ENCODE measurements at regions not wholly inside any gene's neighbourhood (a gene's known extent, or its start where the extent isn't known, plus 50 kb on each side); places are given as distances from the start of the nearest gene placed in this dataset.

DNA sequence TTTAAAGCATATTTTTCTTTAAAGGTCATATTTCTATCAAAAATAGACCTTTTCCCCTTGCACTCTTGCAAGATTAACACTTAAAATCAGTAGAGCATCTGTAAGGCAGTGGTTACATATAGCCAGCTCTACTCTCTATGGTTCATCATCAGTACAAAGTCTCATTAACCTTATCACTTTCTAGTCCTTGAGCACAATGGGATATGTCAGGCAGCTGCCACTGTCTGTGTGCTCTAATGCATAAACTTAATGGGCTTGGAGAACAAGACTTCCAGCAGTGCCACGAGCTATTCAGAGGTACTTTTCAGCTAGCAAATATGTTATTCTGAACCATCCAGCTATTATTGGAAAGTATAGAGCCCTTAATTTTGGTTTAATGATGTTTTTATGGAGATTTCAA is 393.7 kb downstream of the GASK1B start:
- CTCF ChIA-PET: no interaction called here
- H3K27me3 Mint-ChIP-seq: no peaks in the 10 kb centered on the region
- H3K36me3 Mint-ChIP-seq (ENCODE audit: low read depth): no peaks in the 10 kb centered on the region
- H3K4me3 Mint-ChIP-seq: no peak overlapping the region
- POLR2A ChIA-PET: no interaction called here
- H3K4me1 Mint-ChIP-seq: no peaks in the 10 kb centered on the region
- H3K9me3 Mint-ChIP-seq: peaks cover 6% of the 10 kb centered on the region
- no peak for DNase-seq
- H3K27ac Mint-ChIP-seq: no peak overlapping the region

DNA sequence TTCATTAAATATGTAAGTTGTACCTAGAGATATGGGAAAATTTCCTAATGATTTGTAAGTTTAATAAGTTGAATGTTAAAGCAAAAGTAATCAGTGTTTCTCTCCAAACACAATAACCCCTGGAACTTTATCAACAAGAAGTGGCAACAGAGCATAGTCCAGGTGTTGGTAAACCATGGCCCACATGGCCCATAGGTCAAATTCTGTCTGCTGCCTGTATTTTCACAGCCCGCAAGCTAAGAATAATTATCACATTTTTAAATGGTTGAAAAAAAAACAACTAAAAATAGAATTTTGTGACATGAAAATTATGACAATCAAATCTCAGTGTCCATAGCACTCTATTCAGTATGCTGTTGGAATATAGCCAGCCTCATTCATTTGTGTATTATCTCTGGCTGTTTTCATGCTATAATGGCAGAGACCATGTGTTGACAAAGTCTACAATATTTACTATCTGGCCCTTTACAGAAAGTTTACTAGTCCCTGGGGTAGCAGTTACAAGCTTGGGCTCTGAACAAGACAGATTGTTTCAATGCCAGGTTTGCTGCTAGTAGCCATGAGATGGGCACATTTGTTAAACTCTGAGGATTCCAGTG is 395.8 kb downstream of the GASK1B start:
- Mint-ChIP-seq H3K9me3 (peaks cover 6% of the 10 kb centered on the region), H3K4me3 (no peak overlapping the region), H3K4me1 (no peaks in the 10 kb centered on the region), H3K27me3 (no peaks in the 10 kb centered on the region), H3K27ac (no peak overlapping the region), H3K36me3 (ENCODE audit: low read depth) (no peaks in the 10 kb centered on the region)
- no peak for DNase-seq
- ChIA-PET CTCF (no interaction called here), POLR2A (no interaction called here)

DNA sequence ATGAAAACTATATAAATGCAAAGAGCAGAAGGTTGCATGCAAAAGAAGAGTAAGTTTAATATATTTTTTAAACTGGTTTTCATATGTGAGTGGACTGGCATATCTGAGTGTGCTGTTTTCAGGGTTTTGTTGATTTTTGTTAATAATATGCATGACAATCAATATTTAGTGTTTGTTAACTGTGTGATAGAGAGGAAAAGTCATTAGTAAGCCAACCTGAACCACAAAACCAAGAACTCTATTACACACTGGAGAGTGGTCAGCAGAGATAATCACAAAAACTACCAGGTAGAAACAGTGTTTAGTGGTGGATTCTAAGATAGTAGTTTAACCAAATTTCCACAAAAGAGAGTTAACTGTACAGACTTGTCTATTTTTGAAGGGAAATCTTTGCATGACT is 396.9 kb downstream of the GASK1B start:
- ChIA-PET POLR2A (no interaction called here), CTCF (no interaction called here)
- Mint-ChIP-seq H3K9me3 (peaks cover 4% of the 10 kb centered on the region), H3K4me3 (no peak overlapping the region), H3K27ac (no peak overlapping the region), H3K4me1 (no peaks in the 10 kb centered on the region), H3K36me3 (ENCODE audit: low read depth) (no peaks in the 10 kb centered on the region), H3K27me3 (no peaks in the 10 kb centered on the region)
- no peak for DNase-seq

DNA sequence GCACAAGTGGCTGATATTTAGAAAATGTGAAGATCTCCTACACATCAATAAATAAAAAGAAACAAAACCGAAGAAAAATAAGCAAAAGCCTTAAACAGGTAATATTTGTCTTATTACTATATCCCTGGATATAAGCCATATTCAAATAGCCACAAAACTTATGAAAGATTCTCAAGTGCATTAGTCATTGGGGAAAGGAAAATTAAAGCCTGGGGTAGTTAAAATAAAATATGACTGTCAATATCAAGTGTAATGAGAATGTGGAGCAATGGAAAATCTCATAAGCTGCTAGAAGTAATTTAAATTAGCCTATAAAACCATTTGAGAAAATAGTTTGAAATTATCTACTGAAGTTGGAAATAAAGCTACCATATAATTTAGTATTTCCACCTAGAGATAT is 399.9 kb downstream of the GASK1B start:
- POLR2A ChIA-PET: no interaction called here
- H3K4me1 Mint-ChIP-seq: no peaks in the 10 kb centered on the region
- H3K36me3 Mint-ChIP-seq (ENCODE audit: low read depth): no peaks in the 10 kb centered on the region
- DNase-seq: no peak
- H3K27ac Mint-ChIP-seq: no peak overlapping the region
- no peaks in the 10 kb centered on the region for H3K9me3 Mint-ChIP-seq
- H3K27me3 Mint-ChIP-seq: no peaks in the 10 kb centered on the region
- H3K4me3 Mint-ChIP-seq: no peak overlapping the region
- CTCF ChIA-PET: no interaction called here

DNA sequence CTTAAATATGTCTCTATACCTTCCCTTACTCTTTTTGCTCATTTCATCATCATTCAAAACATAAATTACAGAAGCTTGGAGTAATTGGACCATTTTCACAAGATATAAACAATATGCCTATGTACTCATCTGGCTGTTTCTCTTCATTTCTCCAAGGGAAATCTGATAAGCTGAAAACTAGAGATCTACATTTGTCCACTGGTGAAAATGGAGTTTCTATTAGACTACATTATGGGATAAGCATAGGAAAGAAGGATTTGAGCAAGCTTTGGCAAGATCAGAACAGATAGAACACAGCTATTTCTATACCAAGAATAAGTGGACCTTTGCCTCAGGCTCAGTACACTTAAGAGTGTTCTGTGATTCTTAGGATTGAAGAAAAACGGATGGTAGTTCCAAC is 404.4 kb downstream of the GASK1B start:
- no peaks in the 10 kb centered on the region for H3K36me3 Mint-ChIP-seq (ENCODE audit: low read depth)
- no peaks in the 10 kb centered on the region for H3K4me1 Mint-ChIP-seq
- DNase-seq: no peak
- no peak overlapping the region for H3K4me3 Mint-ChIP-seq
- H3K27ac Mint-ChIP-seq: no peak overlapping the region
- POLR2A ChIA-PET: no interaction called here
- CTCF ChIA-PET: no interaction called here
- peaks cover 3% of the 10 kb centered on the region for H3K9me3 Mint-ChIP-seq
- H3K27me3 Mint-ChIP-seq: no peaks in the 10 kb centered on the region

DNA sequence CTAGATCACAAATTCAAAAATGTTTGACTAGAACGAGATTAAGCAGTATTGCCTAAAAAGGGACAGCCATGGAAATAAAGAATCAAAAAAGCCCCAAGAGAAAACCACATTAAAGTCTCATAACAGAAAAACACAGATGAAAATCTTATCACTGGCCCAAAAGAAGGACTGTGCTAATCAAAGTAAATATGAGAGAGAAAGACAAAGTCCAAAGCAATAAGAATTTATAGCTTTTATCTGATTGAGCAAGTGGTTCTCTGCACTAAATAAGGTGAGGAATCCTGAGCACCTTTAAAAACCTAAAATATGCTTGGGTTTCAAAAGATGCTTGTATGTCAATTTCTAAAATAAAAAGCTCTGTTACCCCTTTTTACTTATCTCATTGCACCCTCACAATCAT is 409.3 kb downstream of the GASK1B start:
- no peak overlapping the region for H3K27ac Mint-ChIP-seq
- peaks cover 8% of the 10 kb centered on the region for H3K9me3 Mint-ChIP-seq
- ChIA-PET CTCF (no interaction called here), POLR2A (no interaction called here)
- no peak overlapping the region for H3K4me3 Mint-ChIP-seq
- no peak for DNase-seq
- no peaks in the 10 kb centered on the region for H3K27me3 Mint-ChIP-seq
- no peaks in the 10 kb centered on the region for H3K36me3 Mint-ChIP-seq (ENCODE audit: low read depth)
- H3K4me1 Mint-ChIP-seq: no peaks in the 10 kb centered on the region

DNA sequence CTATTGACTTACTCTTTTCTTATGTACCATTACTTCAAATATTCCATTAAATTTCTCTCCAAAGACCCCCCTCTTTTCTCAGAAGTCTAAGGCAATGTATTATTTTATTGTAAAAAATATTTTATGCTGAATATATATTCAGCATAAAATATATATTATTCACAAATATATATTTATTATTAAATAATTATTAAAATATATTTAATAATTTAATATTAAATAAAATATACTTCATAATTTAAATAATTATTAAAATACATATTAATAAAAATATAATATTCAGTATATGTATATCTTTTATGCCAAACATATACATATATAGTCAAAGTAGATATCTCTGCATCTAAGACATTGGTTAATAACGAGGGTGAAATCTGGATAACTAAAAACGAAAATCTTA is 418.4 kb downstream of the GASK1B start:
- ChIA-PET CTCF (no interaction called here), POLR2A (no interaction called here)
- H3K27me3 Mint-ChIP-seq: no peaks in the 10 kb centered on the region
- peaks cover 6% of the 10 kb centered on the region for H3K9me3 Mint-ChIP-seq
- H3K4me3 Mint-ChIP-seq: no peak overlapping the region
- no peak for DNase-seq
- H3K27ac Mint-ChIP-seq: no peak overlapping the region
- H3K36me3 Mint-ChIP-seq (ENCODE audit: low read depth): no peaks in the 10 kb centered on the region
- no peaks in the 10 kb centered on the region for H3K4me1 Mint-ChIP-seq

DNA sequence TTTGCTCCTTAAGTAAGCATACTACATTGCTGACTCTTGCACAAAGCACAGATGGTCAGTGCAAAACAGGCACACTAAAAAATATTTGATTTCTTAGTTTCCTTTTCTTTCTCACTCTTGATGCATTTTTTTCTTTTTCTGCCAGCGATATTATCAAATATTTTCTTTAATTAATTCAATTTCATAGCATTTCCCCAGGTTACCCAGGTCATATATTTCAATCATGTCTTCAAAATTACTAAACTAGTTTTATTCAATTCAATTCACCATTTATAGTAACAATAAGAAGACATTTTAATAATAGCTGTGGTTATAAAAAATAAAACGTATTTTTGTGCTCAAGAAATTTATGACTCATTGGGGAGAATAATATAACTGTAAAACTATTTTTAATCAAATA is 421.2 kb downstream of the GASK1B start:
- POLR2A ChIA-PET: no interaction called here
- no peak for DNase-seq
- CTCF ChIA-PET: no interaction called here
- no peak overlapping the region for H3K4me3 Mint-ChIP-seq
- no peaks in the 10 kb centered on the region for H3K36me3 Mint-ChIP-seq (ENCODE audit: low read depth)
- no peaks in the 10 kb centered on the region for H3K27me3 Mint-ChIP-seq
- no peaks in the 10 kb centered on the region for H3K4me1 Mint-ChIP-seq
- H3K9me3 Mint-ChIP-seq: peaks cover 2% of the 10 kb centered on the region
- no peak overlapping the region for H3K27ac Mint-ChIP-seq

DNA sequence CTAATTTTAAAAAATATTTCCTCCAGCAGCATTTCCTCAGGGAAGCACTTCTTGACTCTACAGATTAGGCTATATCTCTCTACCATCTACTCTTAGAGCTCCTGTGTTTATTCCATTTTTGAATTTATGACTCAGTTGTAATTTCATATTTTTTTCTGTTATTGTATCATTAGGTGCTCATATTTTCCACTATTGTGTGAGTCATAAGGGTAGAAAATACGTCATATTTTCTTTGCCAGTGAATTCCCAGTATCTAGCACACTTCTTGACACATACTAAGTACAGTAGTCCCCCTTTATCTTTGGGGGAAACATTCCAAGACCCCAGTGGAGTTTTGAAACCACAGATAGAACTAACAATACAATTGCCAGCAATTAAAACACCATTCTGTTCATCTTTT is 431.2 kb downstream of the GASK1B start:
- Mint-ChIP-seq H3K4me1 (no peaks in the 10 kb centered on the region), H3K4me3 (no peak overlapping the region), H3K9me3 (no peaks in the 10 kb centered on the region), H3K36me3 (ENCODE audit: low read depth) (no peaks in the 10 kb centered on the region), H3K27me3 (no peaks in the 10 kb centered on the region), H3K27ac (no peak overlapping the region)
- ChIA-PET POLR2A (no interaction called here), CTCF (no interaction called here)
- DNase-seq: no peak

DNA sequence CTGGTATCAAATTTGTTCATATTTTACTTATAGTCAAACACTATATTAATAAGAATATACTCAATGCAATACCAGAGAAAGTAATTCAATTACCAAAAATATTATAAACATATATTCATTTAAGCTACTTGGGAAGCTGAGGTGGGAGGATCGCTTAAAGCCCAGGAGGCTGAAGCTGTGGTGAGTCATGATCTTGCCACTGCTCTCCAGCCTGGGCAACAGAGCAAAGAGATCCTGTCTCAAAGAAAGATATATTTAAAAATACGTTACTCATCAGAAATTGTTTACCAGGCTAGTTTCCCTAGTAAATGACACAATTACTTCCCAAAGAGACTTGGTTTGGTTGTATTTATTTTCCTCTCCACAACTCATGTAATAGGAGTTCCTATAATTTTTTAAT is 433.6 kb downstream of the GASK1B start:
- H3K4me3 Mint-ChIP-seq: no peak overlapping the region
- H3K36me3 Mint-ChIP-seq (ENCODE audit: low read depth): no peaks in the 10 kb centered on the region
- no peaks in the 10 kb centered on the region for H3K27me3 Mint-ChIP-seq
- H3K4me1 Mint-ChIP-seq: no peaks in the 10 kb centered on the region
- DNase-seq: no peak
- ChIA-PET POLR2A (no interaction called here), CTCF (no interaction called here)
- H3K27ac Mint-ChIP-seq: no peak overlapping the region
- H3K9me3 Mint-ChIP-seq: no peaks in the 10 kb centered on the region

DNA sequence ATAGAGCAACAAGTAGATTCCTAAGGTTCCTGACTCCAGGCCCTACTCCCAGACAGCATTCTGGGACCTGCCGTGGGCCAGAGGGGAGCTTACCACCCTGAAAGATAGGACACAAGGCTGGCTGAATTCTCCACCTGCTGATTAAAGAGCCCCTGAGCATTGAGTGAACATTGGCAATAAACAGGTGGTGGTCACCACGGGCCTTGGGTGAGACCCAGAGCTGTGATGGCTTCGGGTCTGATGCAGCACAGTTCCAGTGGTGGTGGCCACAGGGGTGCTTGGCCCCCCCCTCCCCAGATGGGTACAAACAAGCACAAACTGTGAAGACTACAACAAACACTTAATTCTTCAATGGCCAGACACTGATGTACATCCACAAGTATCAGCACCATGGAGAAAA is 444.6 kb downstream of the GASK1B start:
- Mint-ChIP-seq H3K4me3 (no peak overlapping the region), H3K27me3 (no peaks in the 10 kb centered on the region), H3K9me3 (peaks cover 7% of the 10 kb centered on the region), H3K36me3 (ENCODE audit: low read depth) (no peaks in the 10 kb centered on the region), H3K27ac (no peak overlapping the region), H3K4me1 (no peaks in the 10 kb centered on the region)
- ChIA-PET CTCF (no interaction called here), POLR2A (no interaction called here)
- no peak for DNase-seq

DNA sequence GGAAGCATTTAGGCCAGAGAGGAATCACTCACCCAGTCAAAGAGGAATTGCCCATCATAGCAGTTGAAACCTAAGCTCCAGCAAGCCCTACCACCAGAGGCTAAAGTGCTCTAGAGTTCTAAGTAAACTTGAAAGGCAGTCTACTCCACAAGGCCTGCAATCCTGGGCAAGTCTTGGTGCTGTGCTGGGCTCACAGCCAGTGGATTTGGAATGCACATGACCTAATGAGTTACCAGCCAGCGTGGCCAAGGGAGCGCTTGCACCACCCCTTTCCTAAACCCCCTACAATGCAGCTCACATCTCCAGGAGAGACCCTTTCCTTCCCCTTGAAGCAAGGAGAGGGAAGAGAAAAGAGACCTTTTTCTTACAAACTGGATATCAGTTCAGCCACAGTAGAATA is 445.7 kb downstream of the GASK1B start:
- CTCF ChIA-PET: no interaction called here
- H3K4me3 Mint-ChIP-seq: no peak overlapping the region
- DNase-seq: no peak
- no peaks in the 10 kb centered on the region for H3K36me3 Mint-ChIP-seq (ENCODE audit: low read depth)
- peaks cover 4% of the 10 kb centered on the region for H3K9me3 Mint-ChIP-seq
- POLR2A ChIA-PET: no interaction called here
- no peaks in the 10 kb centered on the region for H3K4me1 Mint-ChIP-seq
- H3K27me3 Mint-ChIP-seq: no peaks in the 10 kb centered on the region
- no peak overlapping the region for H3K27ac Mint-ChIP-seq

DNA sequence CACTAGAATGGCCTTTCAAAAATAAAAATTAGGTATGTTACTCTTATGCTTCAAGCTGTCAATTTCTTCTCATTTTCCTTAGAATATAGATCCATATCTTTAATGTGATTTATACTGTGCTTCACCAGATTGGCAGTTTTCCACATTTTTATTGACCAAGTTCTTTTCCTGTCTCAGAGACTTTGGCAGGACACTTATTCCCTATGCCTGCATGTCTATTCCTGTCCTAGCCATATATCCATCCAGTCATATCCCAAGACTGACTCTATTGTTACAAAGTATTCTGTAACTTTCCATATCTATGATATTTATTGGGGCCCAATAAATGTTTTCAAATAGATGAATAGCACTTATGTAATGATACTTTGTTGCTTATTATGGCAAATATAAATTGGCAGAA is 450.7 kb downstream of the GASK1B start:
- H3K4me1 Mint-ChIP-seq: no peaks in the 10 kb centered on the region
- POLR2A ChIA-PET: no interaction called here
- H3K9me3 Mint-ChIP-seq: peaks cover 3% of the 10 kb centered on the region
- CTCF ChIA-PET: no interaction called here
- H3K36me3 Mint-ChIP-seq (ENCODE audit: low read depth): no peaks in the 10 kb centered on the region
- H3K27ac Mint-ChIP-seq: no peak overlapping the region
- H3K4me3 Mint-ChIP-seq: no peak overlapping the region
- no peaks in the 10 kb centered on the region for H3K27me3 Mint-ChIP-seq
- no peak for DNase-seq

DNA sequence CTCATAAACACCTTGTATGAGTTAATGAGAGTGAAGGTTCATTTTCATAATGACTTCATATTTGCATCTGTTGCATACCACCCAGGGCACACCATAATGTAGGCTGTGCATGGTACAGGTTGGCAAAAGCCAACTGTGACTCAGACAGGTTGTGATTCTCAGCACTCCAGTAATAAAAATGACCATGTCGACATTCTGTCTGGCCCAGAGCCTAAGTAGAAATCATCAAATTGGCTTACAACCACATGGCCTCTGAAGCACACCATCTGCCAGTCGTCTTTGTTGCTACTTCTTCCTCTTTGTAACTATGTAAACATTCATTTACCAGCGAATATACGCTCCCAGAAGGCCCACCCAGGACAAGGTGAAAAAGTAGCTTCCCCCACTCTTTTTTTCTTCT is 459.5 kb downstream of the GASK1B start:
- Mint-ChIP-seq H3K9me3 (no peaks in the 10 kb centered on the region), H3K4me1 (no peaks in the 10 kb centered on the region), H3K27me3 (no peaks in the 10 kb centered on the region), H3K36me3 (ENCODE audit: low read depth) (no peaks in the 10 kb centered on the region), H3K4me3 (no peak overlapping the region), H3K27ac (no peak overlapping the region)
- CTCF ChIA-PET: no interaction called here
- POLR2A ChIA-PET: no interaction called here
- no peak for DNase-seq

DNA sequence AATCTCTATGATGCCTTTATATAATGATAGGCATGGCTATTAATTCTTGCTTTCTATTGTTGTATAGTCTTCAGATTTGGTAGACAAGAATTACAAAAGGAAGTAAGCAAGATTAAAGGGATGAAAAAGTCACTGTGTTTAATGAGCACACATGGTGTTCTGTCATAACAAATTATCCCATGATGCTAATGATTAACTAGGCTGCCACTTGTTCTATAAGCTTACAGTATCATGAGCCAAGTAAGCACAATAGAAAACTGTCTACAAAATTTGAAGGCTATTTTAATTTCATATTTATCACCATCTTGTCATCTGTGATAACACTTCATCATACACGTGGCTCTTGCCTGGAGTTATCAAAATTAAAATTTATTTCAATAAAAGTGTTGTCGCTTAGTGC is 466.7 kb downstream of the GASK1B start:
- DNase-seq: no peak
- ChIA-PET CTCF (no interaction called here), POLR2A (no interaction called here)
- no peaks in the 10 kb centered on the region for H3K9me3 Mint-ChIP-seq
- H3K36me3 Mint-ChIP-seq (ENCODE audit: low read depth): no peaks in the 10 kb centered on the region
- no peaks in the 10 kb centered on the region for H3K27me3 Mint-ChIP-seq
- no peak overlapping the region for H3K27ac Mint-ChIP-seq
- no peak overlapping the region for H3K4me3 Mint-ChIP-seq
- H3K4me1 Mint-ChIP-seq: no peaks in the 10 kb centered on the region

All from activated CD4-positive, alpha-beta memory T cell treated with anti-CD3 and anti-CD28 coated beads, Interleukin-2, amount 10 ng/mL, durations not matched to agents 7 days and 5 days (primary cell).